COLO829 (cell line): ENCODE measurements at regions not wholly inside any gene's neighbourhood (a gene's known extent, or its start where the extent isn't known, plus 50 kb on each side); places are given as distances from the start of the nearest gene placed in this dataset.
A peak's percentile ranks its signal among the peaks of the same experiment; 100 is the strongest.
"Not testable (repeated sequence)": the region's sequence is repeated elsewhere in the genome, so short reads cannot be mapped to it uniquely, and the experiment has no call there.

Experiments
- DNase-seq: peaks from one replicate; pipeline ENCODE4 v3.0.0; 2012; ENCODE audit warnings: low spot score

DNA sequence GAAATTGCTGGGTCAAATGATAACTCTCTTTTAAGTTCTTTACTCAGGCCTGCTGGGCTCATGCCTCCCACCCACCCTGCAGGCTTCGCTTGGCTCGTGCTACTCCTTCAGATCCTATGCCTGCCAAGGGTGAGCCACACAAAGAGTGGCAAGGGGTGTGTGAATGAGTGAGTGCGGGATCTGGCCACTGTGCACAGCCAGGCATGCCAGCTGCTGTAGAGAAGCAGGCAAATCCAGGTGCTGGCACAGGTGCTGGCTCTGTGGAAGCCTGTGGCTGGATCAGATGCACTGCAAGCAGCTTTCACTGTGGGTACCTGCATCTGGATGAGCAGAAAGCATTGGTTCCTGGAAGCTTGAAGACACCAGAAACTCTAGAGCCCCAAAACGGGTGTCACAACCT is 1055.7 kb upstream of the EPHA6 start:
- no peak for DNase-seq

DNA sequence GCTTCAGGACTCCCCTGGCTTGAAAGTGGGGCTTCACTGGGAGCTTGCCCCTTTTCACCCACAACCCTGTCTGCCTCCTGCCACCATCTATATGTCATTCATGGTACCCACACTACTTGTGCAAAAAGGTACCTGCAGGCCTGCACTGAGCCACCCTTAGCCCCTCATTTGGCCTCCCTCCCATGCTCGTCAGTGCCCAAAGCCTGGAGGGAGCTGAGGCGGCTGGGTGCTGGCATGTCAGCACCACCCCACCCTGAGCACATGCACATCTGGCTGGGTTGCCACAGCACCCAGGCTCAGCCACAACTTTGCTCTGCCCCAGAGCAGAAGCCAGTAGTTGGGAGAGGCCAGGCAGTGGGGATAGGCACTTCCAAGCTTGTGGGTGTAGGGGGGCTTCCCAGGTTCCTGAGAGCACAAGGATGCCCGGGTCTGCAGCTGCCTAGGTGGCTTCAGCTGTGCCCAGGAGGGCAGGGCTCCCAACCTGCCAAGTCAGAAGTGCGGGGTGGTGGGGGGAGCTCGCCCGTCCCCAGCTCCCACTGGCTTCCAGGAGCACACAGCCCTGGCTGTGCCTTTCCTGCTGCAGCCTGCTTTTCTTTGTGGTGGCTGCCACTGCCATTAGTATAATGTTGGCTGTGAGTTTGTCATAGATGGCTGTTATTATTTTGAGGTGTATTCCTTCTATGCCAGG is 1054.6 kb upstream of the EPHA6 start:
- no peak for DNase-seq

DNA sequence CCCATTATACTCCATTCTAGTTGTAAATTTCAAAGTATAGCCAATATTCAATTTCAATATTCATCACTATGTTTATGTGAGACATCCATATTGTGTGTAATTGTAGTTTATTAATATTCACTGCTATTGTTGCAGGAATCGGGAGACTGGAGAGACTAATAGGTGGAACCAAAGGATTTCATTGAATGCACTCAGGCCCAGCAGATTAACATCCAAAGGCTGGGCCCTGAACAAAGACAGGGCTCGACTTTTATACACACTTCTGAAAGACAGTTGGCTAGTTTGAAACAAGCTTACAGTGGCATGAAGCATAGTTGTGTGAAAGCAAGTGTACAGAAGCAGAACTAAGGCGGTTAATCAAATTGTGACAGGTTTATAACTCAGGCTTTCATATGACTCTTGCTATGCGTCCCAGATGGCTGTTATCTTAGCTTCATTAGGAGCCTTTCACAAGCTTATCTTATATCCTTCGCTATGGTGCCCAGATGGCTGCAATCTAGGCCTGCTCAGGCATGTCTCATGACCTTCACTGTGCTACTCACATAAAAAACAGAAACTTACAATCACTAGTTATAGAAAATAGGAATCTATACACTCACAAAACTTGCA is 1038.8 kb upstream of the EPHA6 start:
- no peak for DNase-seq

DNA sequence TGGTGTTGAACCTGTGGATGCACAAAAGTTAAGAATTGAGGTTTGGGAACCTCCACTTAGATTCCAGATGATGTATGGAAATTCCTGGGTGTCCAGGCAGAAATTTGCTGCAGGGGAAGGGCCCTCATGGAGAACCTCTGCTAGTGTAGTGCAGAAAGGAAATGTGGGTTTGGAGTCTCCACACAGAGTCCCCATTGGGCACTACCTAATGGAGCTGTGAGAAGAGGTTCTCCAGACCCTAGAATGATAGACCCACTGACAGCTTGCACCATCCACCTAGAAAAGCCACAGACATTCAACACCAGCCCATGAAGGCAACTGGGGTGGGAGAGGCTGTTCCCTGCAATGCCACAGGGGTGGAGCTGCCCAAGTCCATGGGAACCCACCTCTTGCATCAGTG is 1032.8 kb upstream of the EPHA6 start:
- DNase-seq = no peak

DNA sequence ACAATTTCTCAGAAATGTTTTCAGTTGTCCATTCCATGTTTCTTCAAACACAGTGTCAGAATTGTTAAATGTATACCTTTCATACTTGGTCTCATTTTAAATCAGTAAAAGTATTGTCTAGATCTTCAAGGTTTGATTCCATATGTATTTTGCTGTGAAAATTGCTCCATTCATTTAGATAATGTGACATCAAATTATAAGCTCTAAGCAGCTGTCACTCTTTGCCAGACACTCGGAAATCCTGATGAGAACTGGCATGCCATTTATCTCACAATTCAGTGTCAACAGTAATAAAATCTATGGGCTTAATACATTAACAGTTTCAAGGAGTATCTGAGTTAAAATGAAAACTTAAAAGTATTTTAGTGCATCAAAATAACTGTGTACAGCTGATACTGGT is 1025.3 kb upstream of the EPHA6 start:
- no peak for DNase-seq

GRCh38 chr3:95797081-95797480 is 1017.3 kb upstream of the EPHA6 start:
- DNase-seq = no peak

GRCh38 chr3:95798628-95799027 is 1015.8 kb upstream of the EPHA6 start:
- no peak for DNase-seq

DNA sequence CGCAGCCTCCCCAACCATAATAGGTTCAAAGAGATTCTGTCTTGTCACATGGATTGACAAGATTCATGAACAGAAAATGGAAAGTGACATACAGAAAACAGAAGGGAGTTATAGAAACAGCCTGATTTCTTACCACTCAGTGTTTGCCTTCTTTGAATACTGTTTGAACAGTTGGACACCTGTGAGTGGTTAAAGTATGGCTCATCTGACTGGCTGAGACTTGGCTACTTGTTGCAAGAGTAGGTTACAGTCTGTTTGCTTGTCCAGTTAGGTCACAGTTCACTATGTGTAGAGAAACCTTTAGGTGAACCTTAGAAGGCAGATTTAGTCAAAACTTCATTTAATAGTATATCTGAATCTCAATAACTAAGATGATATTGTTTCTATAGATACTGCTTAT is 1003.9 kb upstream of the EPHA6 start:
- DNase-seq = no peak

- no peak for DNase-seq
These were observed 1001.1 kb upstream of the EPHA6 start for GRCh38 chr3:95813244-95813643.

- DNase-seq = peak; percentile 11
These were observed 998.6 kb upstream of the EPHA6 start for GRCh38 chr3:95815828-95816227.

GRCh38 chr3:95826419-95826818 is 988.0 kb upstream of the EPHA6 start:
- no peak for DNase-seq

DNA sequence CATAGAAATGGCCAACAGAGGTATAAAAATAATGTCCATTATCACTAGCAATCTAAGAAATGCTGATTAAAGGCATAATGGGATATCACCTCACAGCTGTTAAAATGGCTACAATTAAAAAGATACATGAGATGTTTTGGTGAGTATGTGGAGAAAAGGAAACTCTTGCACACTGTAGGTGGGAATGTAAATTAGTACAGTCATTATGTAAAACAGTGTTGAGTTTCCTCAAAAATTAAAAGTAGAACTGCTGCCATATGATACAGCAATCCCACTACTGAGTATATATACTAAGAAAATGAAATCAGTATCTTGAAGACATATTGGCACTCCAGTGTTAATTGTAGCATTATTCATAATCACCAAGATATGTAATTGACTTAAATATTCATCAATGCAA is 982.2 kb upstream of the EPHA6 start:
- DNase-seq = no peak

DNA sequence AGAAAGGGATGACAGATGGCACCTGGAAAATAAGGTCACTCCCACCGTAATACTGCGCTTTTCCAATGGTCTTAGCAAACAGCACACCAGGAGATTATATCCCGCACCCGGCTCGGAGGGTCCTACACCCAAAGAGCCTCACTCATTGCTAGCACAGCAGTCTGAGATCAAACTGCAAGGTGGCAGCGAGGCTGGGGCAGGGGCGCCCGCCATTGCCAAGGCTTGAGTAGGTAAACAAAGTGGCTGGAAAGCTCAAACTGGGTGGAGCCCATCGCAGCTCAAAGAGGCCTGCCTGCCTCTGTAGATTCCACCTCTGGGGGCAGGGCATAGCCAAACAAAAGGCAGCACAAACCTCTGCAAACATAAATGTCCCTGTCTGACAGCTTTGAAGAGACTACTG is 953.8 kb upstream of the EPHA6 start:
- DNase-seq = not testable (repeated sequence)

GRCh38 chr3:95883801-95884200 is 930.6 kb upstream of the EPHA6 start:
- DNase-seq = no peak

DNA sequence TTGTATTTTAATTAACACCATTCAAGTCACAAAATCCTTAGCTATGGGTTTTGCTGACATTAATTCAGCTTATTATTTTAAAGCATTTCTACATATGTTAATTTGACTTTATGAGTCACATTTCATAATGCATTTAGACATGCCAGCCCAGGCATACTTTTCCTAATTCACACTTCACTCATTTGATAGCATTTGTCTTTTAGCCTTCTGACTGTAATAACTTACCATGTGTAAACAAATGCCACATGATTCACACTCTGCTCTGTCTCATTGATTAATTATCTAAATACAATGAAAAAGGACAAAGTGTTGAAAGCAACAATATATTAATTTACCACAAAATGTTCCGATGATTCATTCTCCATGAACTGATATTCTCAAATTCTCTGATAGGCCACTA is 927.8 kb upstream of the EPHA6 start:
- DNase-seq = no peak

DNA sequence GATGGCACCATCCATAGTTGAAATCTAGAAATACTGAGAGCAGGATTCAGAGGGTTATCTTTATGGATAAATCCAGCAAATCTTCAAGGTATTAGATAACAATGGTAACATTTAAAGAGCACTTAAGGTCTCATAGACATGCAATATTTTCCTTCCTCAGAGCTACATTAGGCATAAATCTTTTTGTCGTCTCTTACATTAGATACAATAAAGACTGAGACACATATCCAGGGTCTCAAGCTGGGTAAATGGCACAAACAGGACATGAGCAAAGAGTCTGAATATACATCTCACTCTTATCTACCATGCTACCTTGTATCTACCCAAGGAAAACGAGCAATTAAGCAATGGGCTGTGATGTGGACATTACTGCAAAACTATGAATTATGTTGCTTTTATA is 927.3 kb upstream of the EPHA6 start:
- DNase-seq = no peak

GRCh38 chr3:95894820-95895219 is 919.6 kb upstream of the EPHA6 start:
- DNase-seq = no peak

- no peak for DNase-seq
These were observed 914.9 kb upstream of the EPHA6 start for GRCh38 chr3:95899494-95899893.

- DNase-seq = no peak
These were observed 914.5 kb upstream of the EPHA6 start for GRCh38 chr3:95899911-95900310.

DNA sequence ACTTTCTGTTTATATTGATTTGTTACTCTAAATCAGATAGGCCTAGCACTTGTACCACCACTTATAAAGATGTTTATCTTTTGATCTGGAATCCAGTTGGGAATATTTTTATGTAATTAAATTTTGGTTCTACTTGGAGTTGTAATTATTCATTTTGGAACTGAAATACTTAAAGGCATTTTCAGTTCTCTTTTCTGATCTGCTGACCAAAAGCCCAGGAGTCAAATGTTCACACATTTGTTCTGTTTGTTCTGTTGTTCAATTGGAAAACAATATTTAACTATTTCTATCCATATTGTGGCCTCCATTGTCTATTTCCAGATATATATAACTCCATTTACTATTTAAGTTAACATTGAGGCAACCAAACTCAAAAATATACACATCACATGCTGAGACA is 912.4 kb upstream of the EPHA6 start:
- no peak for DNase-seq

GRCh38 chr3:95905182-95905581 is 909.2 kb upstream of the EPHA6 start:
- no peak for DNase-seq

DNA sequence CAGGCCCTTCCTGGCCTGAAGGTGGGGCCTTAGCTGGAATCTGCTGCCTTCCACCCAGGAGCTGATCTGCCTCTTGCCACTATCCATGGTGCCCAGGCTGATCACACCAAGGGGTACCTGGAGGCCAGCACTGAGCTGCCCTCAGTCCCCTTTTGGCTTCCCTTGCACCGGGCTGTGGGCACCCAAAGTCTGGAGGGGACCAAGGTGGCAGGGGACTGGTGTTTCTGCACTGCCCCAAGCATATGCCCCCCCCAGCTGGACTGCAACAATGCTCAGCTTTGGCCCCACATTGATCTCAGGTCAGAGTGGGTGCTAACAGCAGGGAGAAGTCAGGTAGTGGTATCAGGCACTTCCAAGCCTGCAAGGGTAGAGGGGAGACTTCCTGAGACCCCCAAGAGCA is 902.6 kb upstream of the EPHA6 start:
- DNase-seq = no peak

DNA sequence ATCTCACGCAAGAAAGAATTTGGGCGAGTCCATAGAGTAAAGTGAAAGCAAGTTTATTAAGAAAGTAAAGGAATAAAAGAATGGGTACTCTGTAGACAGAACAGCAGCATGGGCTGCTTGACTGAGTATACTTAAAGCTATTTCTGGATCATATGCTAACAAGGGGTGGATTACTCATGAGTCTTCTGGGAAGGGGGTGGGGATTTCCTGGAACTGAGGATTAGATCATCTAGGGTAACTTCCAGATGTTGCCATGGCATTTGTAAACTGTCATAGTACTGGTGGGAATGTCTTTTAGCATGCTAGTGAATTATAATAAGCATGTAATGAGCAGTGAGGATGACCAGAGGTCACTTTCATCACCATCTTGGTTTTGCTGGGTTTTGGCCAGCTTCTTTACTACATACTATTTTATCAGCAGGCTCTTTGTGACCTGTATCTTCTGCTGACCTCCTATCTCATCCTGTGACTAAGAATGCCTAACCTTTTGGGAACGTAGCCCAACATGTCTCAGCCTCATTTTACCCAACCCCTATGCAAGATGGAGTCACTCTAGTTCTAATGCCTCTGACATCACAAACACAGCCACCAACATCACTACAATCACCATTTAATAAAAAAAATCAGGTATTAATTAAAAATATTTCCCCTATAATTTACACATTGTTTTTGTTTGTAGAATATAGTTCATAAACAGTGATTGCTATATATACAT is 890.7 kb upstream of the EPHA6 start:
- DNase-seq = peak; percentile 18
